Activated CD8-positive, alpha-beta memory T cell treated with anti-CD3 and anti-CD28 coated beads for 24 hours (primary cell): ENCODE measurements at regions not wholly inside any gene's neighbourhood (a gene's known extent, or its start where the extent isn't known, plus 50 kb on each side); places are given as distances from the start of the nearest gene placed in this dataset.

Experiments
- DNase-seq: peaks from one replicate; pipeline ENCODE4 v3.0.0-alpha.2; 2020

- DNase-seq: no peak
Measured at GRCh38 chr15:98425173-98425572, 223.2 kb upstream of the IGF1R start.

- DNase-seq: no peak
Measured at GRCh38 chr15:98427321-98427720, 221.0 kb upstream of the IGF1R start.

GRCh38 chr15:98428253-98428989 lies 219.9 kb upstream of the IGF1R start:
- DNase-seq: peak; percentile 88

GRCh38 chr15:98431171-98431570 lies 217.2 kb upstream of the IGF1R start:
- DNase-seq: no peak

- DNase-seq: no peak
Measured at GRCh38 chr15:98433346-98433745, 215.0 kb upstream of the IGF1R start.

- DNase-seq: no peak
Measured at GRCh38 chr15:98433856-98434255, 214.5 kb upstream of the IGF1R start.

GRCh38 chr15:98437752-98438151 lies 210.6 kb upstream of the IGF1R start:
- DNase-seq: no peak

- no peak for DNase-seq
Measured at GRCh38 chr15:98438326-98438725, 210.0 kb upstream of the IGF1R start.

GRCh38 chr15:98438907-98439306 lies 209.4 kb upstream of the IGF1R start:
- no peak for DNase-seq

GRCh38 chr15:98439523-98439942 lies 208.8 kb upstream of the IGF1R start:
- no peak for DNase-seq

- no peak for DNase-seq
Measured at GRCh38 chr15:98440917-98441316, 207.4 kb upstream of the IGF1R start.

GRCh38 chr15:98441599-98441998 lies 206.7 kb upstream of the IGF1R start:
- no peak for DNase-seq

GRCh38 chr15:98442379-98442833 lies 205.9 kb upstream of the IGF1R start:
- DNase-seq: peak; percentile 69

- DNase-seq: no peak
Measured at GRCh38 chr15:98442901-98443300, 205.4 kb upstream of the IGF1R start.

- DNase-seq: no peak
Measured at GRCh38 chr15:98443526-98443925, 204.8 kb upstream of the IGF1R start.

GRCh38 chr15:98444138-98444537 lies 204.2 kb upstream of the IGF1R start:
- no peak for DNase-seq

GRCh38 chr15:98445315-98445714 lies 203.0 kb upstream of the IGF1R start:
- DNase-seq: no peak

GRCh38 chr15:98446083-98446482 lies 202.3 kb upstream of the IGF1R start:
- DNase-seq: no peak

- DNase-seq: no peak
Measured at GRCh38 chr15:98447069-98447468, 201.3 kb upstream of the IGF1R start.

GRCh38 chr15:98451236-98451635 lies 197.1 kb upstream of the IGF1R start:
- no peak for DNase-seq

- no peak for DNase-seq
Measured at GRCh38 chr15:98452238-98452637, 196.1 kb upstream of the IGF1R start.

GRCh38 chr15:98455904-98456303 lies 192.4 kb upstream of the IGF1R start:
- DNase-seq: no peak

- DNase-seq: no peak
Measured at GRCh38 chr15:98476559-98476958, 171.8 kb upstream of the IGF1R start.

- DNase-seq: no peak
Measured at GRCh38 chr15:98480844-98481243, 167.5 kb upstream of the IGF1R start.

- DNase-seq: no peak
Measured at GRCh38 chr15:98483575-98484130, 164.7 kb upstream of the IGF1R start.
